HG03060 (cell line): ENCODE measurements at regions not wholly inside any gene's neighbourhood (a gene's known extent, or its start where the extent isn't known, plus 50 kb on each side); places are given as distances from the start of the nearest gene placed in this dataset.

Source experiments
- ATAC-seq: cut with Tn5 transposase; IDR thresholded peaks from one replicate; pipeline ENCODE4 v1.9.1; 2021; ENCODE audit warnings: low read depth, moderate number of reproducible peaks; ENCODE audit not compliant: unreplicated experiment

GRCh38 chr16:89027281-89027680, 50.3 kb upstream of the CBFA2T3 start:
- no peak for ATAC-seq

DNA sequence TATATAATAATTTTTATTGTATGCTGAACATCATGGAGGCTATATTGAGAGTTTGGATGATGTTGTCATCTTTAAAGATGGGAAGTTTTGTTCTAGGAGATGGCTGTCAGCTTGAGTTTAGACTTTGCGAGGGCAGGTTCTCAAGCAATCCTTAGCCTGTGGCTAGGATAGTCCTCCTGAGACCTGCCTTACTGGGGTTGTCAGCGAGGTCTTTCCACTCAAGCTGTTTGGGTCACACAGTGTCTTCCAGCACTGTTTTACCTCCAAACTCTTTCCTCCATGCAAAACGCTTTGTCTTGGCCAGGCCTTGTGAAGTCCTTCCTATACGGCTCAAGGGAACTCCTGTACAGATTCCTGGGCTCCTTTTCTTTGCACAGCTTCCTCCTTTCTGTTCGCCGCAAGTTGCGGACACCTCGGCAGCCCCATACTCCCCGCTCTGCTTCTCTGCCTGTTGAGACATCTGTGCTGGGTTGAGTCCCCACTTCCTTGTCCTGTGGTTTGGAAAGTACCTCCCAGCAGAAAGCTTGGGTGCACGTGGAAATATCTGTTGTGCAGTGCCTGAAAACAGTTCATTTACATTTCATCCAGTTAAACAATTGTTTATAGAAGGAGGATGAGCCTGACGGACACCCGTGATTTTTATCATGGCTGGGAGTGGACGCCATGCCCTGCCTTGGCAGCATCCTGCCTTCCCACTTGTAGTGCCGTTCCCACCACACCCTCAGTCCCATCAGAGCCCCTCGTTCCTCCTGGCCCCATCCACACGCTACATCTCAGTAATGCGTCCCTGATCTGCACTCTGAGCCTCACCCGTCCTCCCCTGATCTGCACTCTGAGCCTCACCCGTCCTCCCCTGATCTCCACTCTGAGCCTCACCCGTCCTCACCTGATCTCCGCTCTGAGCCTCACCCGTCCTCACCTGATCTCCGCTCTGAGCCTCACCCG, 55.0 kb upstream of the CBFA2T3 start:
- peak; percentile 71 for ATAC-seq

- no peak for ATAC-seq
These were observed 56.3 kb upstream of the CBFA2T3 start for GRCh38 chr16:89033304-89033703.

GRCh38 chr16:89033796-89034572, 57.0 kb upstream of the CBFA2T3 start:
- no peak for ATAC-seq

GRCh38 chr16:89034573-89034961, 57.6 kb upstream of the CBFA2T3 start:
- no peak for ATAC-seq

- no peak for ATAC-seq
These were observed 58.1 kb upstream of the CBFA2T3 start for GRCh38 chr16:89034971-89035668.

DNA sequence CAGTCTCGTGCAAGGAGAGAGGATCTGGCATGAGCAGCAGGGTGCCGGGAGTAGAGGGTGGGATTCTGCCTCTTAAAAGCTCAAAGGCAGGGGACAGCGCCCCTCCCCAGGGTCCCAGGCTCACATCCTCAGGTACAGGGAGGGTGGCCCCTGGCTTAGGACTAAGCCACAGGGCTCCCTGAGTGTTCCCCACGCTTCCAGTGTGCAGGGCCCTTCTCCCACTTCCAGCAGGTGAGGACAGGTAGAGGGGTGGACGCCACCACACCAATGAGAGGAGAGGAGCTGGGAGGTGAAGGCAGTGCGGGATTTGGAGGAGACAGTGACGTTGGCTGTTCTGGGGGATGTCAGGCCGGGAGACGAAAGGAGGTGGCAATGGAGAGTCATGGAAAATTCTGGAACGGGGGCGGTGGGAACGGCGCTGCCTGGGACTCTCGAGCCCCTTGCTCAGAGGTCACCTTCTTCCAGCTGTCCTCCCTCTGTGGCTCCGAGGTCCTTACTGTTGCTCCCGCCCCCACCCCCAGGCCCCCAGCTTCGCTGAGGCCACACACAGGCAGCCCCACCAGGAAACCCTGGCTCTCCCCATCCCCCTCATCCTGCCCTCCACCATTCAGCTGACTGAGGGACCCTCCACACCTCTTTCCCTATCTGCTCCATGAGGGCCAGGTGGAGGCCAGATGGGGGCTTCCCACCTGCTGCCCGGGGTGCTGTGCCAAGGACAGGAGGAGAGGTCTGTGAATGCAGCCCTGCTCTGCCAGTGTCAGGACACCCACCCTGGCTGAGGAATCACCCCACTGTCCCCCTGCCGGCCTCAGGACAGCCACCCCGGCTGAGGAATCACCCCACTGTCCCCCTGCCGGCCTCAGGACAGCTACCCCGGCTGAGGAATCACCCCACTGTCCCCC, 57.7 kb upstream of the ACSF3 start:
- no peak for ATAC-seq

GRCh38 chr16:89036776-89037175, 56.9 kb upstream of the ACSF3 start:
- ATAC-seq, result no peak

GRCh38 chr16:89037261-89038152, 56.1 kb upstream of the ACSF3 start:
- no peak for ATAC-seq

- no peak for ATAC-seq
These were observed 55.4 kb upstream of the ACSF3 start for GRCh38 chr16:89038221-89038721.

- ATAC-seq, result no peak
These were observed 54.6 kb upstream of the ACSF3 start for GRCh38 chr16:89038811-89039735.

DNA sequence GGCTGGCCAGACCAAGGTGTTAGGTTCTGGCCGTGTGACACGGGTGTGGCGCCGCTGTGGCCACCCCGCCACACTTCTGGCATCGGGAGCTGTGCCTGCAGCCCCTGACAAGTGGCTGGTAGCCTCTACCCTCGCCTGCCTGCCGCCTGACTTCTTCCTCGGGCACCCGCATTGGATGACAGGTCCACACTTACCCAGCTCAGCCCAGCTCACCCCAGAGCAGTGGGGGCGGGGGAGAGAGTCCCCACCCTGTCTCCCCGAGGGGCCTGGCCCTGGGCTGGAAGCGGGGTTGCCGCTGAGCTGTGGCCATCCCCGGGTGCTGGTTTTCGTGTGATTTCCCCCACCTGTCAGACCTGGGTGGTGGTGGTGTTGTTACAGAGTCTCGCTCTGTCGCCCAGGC, 53.9 kb upstream of the ACSF3 start:
- no peak for ATAC-seq

DNA sequence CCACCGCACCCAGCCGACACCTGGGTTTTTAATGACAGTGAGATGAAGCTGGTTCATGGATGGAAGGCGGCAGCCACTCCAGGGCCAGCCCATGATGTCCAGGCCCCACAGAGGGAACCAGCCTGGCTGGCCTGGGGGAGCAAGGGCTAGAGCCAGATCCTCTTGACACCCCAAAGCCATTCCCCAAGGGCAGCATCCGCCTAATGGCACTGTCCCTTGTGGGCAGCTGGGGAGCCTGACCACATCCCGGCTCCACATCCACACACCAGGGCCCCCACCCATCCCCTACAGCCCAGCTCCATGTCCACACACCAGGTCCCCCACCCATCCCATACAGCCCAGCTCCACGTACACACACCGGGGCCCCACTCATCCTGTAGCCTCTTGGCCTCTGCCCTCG, 53.3 kb upstream of the ACSF3 start:
- no peak for ATAC-seq

DNA sequence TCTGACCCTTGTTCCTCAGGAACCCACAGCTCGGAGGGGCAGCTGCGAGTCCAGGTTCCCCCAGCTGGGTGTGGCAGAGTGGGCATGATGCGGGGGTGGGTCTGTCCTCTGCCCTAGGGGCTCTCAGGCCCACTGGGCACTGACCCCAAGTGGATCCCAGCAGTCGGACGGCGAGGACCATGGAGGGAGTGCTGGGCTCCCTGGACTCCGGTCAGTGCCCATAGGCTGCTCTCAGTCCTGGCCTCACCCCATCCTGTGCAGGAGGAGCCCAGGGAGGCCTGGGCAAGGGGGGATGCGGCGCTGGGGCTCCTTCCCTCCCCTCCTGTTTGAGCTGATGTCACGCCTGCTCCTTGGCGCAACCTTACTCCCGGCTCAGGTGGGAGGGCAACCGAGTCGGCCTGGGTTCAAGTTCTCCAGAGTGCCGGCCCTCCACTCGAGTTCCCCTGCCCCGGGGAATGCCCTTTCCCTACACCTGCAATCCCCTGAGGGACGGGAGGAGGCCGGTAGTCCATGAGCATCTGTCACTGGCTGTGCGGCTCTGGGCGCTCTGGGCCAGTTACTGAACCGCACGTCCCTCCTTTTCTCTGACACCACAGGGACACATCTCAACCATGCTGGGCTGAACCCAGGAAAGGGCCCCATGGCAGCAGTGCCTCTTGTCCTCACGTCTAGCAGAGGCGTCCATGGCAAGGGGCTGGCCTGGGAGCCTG, 52.6 kb upstream of the ACSF3 start:
- no peak for ATAC-seq

DNA sequence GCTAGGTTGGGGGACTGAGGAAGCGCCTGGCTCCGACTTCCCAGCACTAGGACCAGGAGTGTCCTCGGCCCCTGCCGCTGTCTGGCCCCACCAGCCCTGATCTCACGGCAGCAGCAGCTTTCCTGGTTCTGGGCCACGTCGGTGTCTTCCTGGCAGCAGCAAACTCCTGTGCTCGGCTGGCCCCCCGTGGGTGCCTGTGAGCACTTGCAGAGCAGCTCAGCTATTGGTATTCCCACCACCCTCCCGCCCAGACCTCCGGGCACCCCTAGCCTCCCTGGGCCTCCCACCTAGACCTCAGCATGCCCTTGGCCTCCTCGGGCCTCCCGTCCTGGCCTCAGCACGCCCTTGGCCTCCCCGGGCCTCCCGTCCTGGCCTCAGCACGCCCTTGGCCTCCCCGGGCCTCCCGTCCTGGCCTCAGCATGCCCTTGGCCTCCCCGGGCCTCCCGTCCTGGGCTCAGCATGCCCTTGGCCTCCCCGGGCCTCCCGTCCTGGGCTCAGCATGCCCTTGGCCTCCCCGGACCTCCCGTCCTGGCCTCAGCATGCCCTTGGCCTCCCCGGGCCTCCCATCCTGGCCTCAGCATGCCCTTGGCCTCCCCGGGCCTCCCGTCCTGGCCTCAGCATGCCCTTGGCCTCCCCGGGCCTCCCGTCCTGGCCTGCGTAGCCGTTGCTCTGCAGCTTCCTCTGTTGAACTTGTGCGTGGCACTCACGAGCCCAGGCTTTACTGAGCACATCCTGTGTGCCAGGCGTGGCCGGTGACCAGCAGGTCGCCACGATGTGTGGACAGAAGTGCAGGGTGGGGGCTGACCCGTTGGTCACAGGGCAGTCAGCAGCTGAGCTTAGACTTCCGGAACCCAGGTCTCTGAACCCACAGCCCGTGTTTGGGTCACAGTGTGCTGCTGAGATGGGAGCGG, 51.8 kb upstream of the ACSF3 start:
- ATAC-seq, result no peak
